Left ventricle myocardium inferior (tissue), 1 donor: ENCODE measurements at regions not wholly inside any gene's neighbourhood (a gene's known extent, or its start where the extent isn't known, plus 50 kb on each side); places are given as distances from the start of the nearest gene placed in this dataset.

Experiments
- DNase-seq: peaks from one replicate; pipeline ENCODE4 v3.0.0-alpha.2; 2020
- H3K27ac ChIP-seq: fragments of 200-600 bp; replicated peaks from 2 replicates; pipeline ENCODE4 v1.8.0; 2021
- H3K27me3 ChIP-seq: fragments of 200-600 bp; 2 replicates; pipeline ENCODE4 v1.8.0; 2021; ENCODE audit warnings: low read depth
- H3K36me3 ChIP-seq: fragments of 200-600 bp; 2 replicates; pipeline ENCODE4 v1.8.0; 2021
- H3K4me1 ChIP-seq: fragments of 200-600 bp; 2 replicates; pipeline ENCODE4 v1.8.0; 2021
- H3K4me3 ChIP-seq: fragments of 200-600 bp; 2 replicates; pipeline ENCODE4 v1.8.0; 2021; ENCODE audit warnings: mild to moderate bottlenecking, moderate library complexity
- H3K9me3 ChIP-seq: fragments of 200-600 bp; replicated peaks from 2 replicates; pipeline ENCODE4 v1.8.0; 2021
- CTCF ChIP-seq: fragments of 200-600 bp; IDR thresholded peaks from 2 replicates; pipeline ENCODE4 v1.8.0; 2021; ENCODE audit warnings: antibody characterized with exemption, mild to moderate bottlenecking, borderline replicate concordance
- intact Hi-C: fragments of 100-400 bp; cut with micrococcal nuclease; formaldehyde crosslinking; loops from one replicate; pipeline ENCODE4 v1.11.0; 2022
- donor health status: DM: no; HTN: yes; CAD: no; lungs with severe emphysema.

- H3K36me3 ChIP-seq: no peaks in the 10 kb centered on the region
- no peaks in the 10 kb centered on the region for H3K9me3 ChIP-seq
- no peak overlapping the region for H3K27ac ChIP-seq
- H3K27me3 ChIP-seq: no peaks in the 10 kb centered on the region
- intact Hi-C loops: no loop called here
- no peak overlapping the region for H3K4me3 ChIP-seq
- peaks cover 6% of the 10 kb centered on the region for H3K4me1 ChIP-seq
- TF ChIP-seq CTCF: no peak
- DNase-seq: no peak
Measured at GRCh38 chr7:106770191-106770590, 94.9 kb upstream of the PIK3CG start.

- Histone ChIP-seq H3K27ac (no peak overlapping the region), H3K36me3 (no peaks in the 10 kb centered on the region), H3K27me3 (no peaks in the 10 kb centered on the region), H3K4me1 (no peaks in the 10 kb centered on the region), H3K4me3 (no peak overlapping the region), H3K9me3 (no peaks in the 10 kb centered on the region)
- DNase-seq: no peak
- intact Hi-C loops: no loop called here
- no peak for TF ChIP-seq CTCF
Measured at GRCh38 chr7:106772655-106773108, 92.4 kb upstream of the PIK3CG start.

- Histone ChIP-seq H3K9me3 (no peaks in the 10 kb centered on the region), H3K27me3 (no peaks in the 10 kb centered on the region), H3K27ac (no peak overlapping the region), H3K36me3 (no peaks in the 10 kb centered on the region), H3K4me3 (no peak overlapping the region), H3K4me1 (no peaks in the 10 kb centered on the region)
- TF ChIP-seq CTCF: no peak
- intact Hi-C loops: no loop called here
- no peak for DNase-seq
Measured at GRCh38 chr7:106773228-106773627, 91.9 kb upstream of the PIK3CG start.

- H3K27ac ChIP-seq: no peak overlapping the region
- H3K4me1 ChIP-seq: no peaks in the 10 kb centered on the region
- H3K9me3 ChIP-seq: no peaks in the 10 kb centered on the region
- DNase-seq: no peak
- no peak overlapping the region for H3K4me3 ChIP-seq
- H3K36me3 ChIP-seq: no peaks in the 10 kb centered on the region
- H3K27me3 ChIP-seq: no peaks in the 10 kb centered on the region
- intact Hi-C loops: no loop called here
- no peak for TF ChIP-seq CTCF
Measured at GRCh38 chr7:106773721-106774120, 91.4 kb upstream of the PIK3CG start.

- no peak for DNase-seq
- intact Hi-C loops: no loop called here
- H3K27ac ChIP-seq: no peak overlapping the region
- H3K4me1 ChIP-seq: no peaks in the 10 kb centered on the region
- H3K36me3 ChIP-seq: no peaks in the 10 kb centered on the region
- no peak for TF ChIP-seq CTCF
- H3K4me3 ChIP-seq: no peak overlapping the region
- no peaks in the 10 kb centered on the region for H3K27me3 ChIP-seq
- no peaks in the 10 kb centered on the region for H3K9me3 ChIP-seq
Measured at GRCh38 chr7:106774213-106774767, 90.8 kb upstream of the PIK3CG start.
